SK-N-SH (cell line): ENCODE measurements at regions not wholly inside any gene's neighbourhood (a gene's known extent, or its start where the extent isn't known, plus 50 kb on each side); places are given as distances from the start of the nearest gene placed in this dataset.

Source experiments
- CHD2 ChIP-seq: fragments of 150-350 bp; IDR thresholded peaks from 2 replicates; pipeline ENCODE4 v1.6.1; 2018; ENCODE audit warnings: low read length; ENCODE audit not compliant: partially characterized antibody
- CTCF ChIP-seq: fragments of 200-600 bp; sonication (generic); IDR thresholded peaks from 2 replicates; pipeline ENCODE4 v1.6.1; 2017; ENCODE audit warnings: antibody characterized with exemption, mild to moderate bottlenecking, moderate library complexity
- JUND ChIP-seq: IDR thresholded peaks from 2 replicates; pipeline ENCODE4 v1.4.0; 2012
- SMC3 ChIP-seq: IDR thresholded peaks from 2 replicates; pipeline ENCODE4 v1.6.1; 2012; ENCODE audit warnings: low read depth, low read length, improper control_type of control experiment
- TF ChIP-seq, protein P1 (sequence below): IDR thresholded peaks from 2 replicates; pipeline ENCODE4 v1.4.0; 2012; ENCODE audit warnings: low read depth
- TF ChIP-seq, protein P2 (sequence below): IDR thresholded peaks from 2 replicates; pipeline ENCODE4 v1.4.0; 2012; ENCODE audit warnings: low read depth, borderline replicate concordance
- TF ChIP-seq, protein P3 (sequence below): fragments of 150-350 bp; IDR thresholded peaks from 2 replicates; pipeline ENCODE4 v1.6.1; 2017; ENCODE audit warnings: antibody characterized with exemption, low read length, low read depth, borderline replicate concordance

- TF ChIP-seq, protein P1, sequence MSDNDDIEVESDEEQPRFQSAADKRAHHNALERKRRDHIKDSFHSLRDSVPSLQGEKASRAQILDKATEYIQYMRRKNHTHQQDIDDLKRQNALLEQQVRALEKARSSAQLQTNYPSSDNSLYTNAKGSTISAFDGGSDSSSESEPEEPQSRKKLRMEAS: no peak
- TF ChIP-seq, protein P2, sequence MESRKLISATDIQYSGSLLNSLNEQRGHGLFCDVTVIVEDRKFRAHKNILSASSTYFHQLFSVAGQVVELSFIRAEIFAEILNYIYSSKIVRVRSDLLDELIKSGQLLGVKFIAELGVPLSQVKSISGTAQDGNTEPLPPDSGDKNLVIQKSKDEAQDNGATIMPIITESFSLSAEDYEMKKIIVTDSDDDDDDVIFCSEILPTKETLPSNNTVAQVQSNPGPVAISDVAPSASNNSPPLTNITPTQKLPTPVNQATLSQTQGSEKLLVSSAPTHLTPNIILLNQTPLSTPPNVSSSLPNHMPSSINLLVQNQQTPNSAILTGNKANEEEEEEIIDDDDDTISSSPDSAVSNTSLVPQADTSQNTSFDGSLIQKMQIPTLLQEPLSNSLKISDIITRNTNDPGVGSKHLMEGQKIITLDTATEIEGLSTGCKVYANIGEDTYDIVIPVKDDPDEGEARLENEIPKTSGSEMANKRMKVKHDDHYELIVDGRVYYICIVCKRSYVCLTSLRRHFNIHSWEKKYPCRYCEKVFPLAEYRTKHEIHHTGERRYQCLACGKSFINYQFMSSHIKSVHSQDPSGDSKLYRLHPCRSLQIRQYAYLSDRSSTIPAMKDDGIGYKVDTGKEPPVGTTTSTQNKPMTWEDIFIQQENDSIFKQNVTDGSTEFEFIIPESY: no peak
- no peak for TF ChIP-seq SMC3
- TF ChIP-seq JUND: no peak
- no peak for TF ChIP-seq CHD2
- TF ChIP-seq, protein P3, sequence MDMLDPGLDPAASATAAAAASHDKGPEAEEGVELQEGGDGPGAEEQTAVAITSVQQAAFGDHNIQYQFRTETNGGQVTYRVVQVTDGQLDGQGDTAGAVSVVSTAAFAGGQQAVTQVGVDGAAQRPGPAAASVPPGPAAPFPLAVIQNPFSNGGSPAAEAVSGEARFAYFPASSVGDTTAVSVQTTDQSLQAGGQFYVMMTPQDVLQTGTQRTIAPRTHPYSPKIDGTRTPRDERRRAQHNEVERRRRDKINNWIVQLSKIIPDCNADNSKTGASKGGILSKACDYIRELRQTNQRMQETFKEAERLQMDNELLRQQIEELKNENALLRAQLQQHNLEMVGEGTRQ: no peak
- no peak for TF ChIP-seq CTCF
Measured at GRCh38 chr11:134683860-134684259, 271.8 kb upstream of the B3GAT1 start.
